GM12892 (cell line): ENCODE measurements at regions not wholly inside any gene's neighbourhood (a gene's known extent, or its start where the extent isn't known, plus 50 kb on each side); places are given as distances from the start of the nearest gene placed in this dataset.
"Not testable (repeated sequence)": the region's sequence is repeated elsewhere in the genome, so short reads cannot be mapped to it uniquely, and the experiment has no call there.

Source experiments
- POLR2A ChIP-seq: IDR thresholded peaks from 2 replicates; pipeline ENCODE4 v1.6.1; 2011; ENCODE audit warnings: low read depth, low read length, control low read depth
- POLR2AphosphoS5 ChIP-seq: IDR thresholded peaks from 2 replicates; pipeline ENCODE4 v1.6.1; 2011; ENCODE audit warnings: low read depth, low read length, control low read depth

GRCh38 chr1:223961985-223962384 is 116.2 kb upstream of the TP53BP2 start:
- not testable (repeated sequence) for TF ChIP-seq POLR2AphosphoS5, POLR2A
